Breast epithelium (tissue), 4 donors: ENCODE measurements at regions not wholly inside any gene's neighbourhood (a gene's known extent, or its start where the extent isn't known, plus 50 kb on each side); places are given as distances from the start of the nearest gene placed in this dataset.
"Not testable (repeated sequence)": the region's sequence is repeated elsewhere in the genome, so short reads cannot be mapped to it uniquely, and the experiment has no call there.

Experiments
- DNase-seq, 2 donors: peaks; one replicate each; pipeline ENCODE4 v3.0.0-alpha.2; 2019; ENCODE audit warnings: low spot score in 2 of 2
- H3K27ac ChIP-seq, 2 donors: fragments of 200-600 bp; sonication (generic) in 1 of 2; one replicate each; pipeline ENCODE4 v1.5.1; 2016 to 2019; ENCODE audit warnings: mild to moderate bottlenecking in 1 of 2
- H3K27me3 ChIP-seq, 2 donors: fragments of 200-600 bp; sonication (generic) in 1 of 2; one replicate each; pipeline versions ENCODE4 v1.5.1 to v1.6.0; 2017 to 2019; ENCODE audit warnings: control low read depth in 1 of 2, mild to moderate bottlenecking in 1 of 2
- H3K36me3 ChIP-seq: fragments of 200-600 bp; one replicate; pipeline ENCODE4 v1.5.1; 2019
- H3K4me1 ChIP-seq, 2 donors: fragments of 200-600 bp; sonication (generic); one replicate each; pipeline ENCODE4 v1.5.1; 2016 to 2019; ENCODE audit warnings: control low read depth in 1 of 2
- H3K4me3 ChIP-seq, 3 donors: fragments of 200-600 bp; sonication (generic); 1 replicate in 2 of 3; 2 replicates in 1 of 3; pipeline ENCODE4 v1.5.1; 2016 to 2019; ENCODE audit warnings: mild to moderate bottlenecking in 3 of 3, moderate library complexity in 2 of 3
- H3K9me3 ChIP-seq, 2 donors: fragments of 200-600 bp; sonication (generic) in 1 of 2; one replicate each; pipeline ENCODE4 v1.5.1; 2016 to 2019; ENCODE audit warnings: control low read depth in 1 of 2
- CTCF ChIP-seq, 3 donors: fragments of 450-650 bp; IDR thresholded peaks; one replicate each; pipeline ENCODE4 v1.5.1; 2016 to 2017; ENCODE audit warnings: antibody characterized with exemption in 3 of 3, mild to moderate bottlenecking in 3 of 3, moderate library complexity in 3 of 3
- POLR2A ChIP-seq: fragments of 450-650 bp; IDR thresholded peaks from one replicate; pipeline ENCODE4 v1.6.1; 2016; ENCODE audit warnings: antibody characterized with exemption, mild to moderate bottlenecking, moderate library complexity
- POLR2AphosphoS5 ChIP-seq, 3 donors: sonication (generic); formaldehyde crosslinking; IDR thresholded peaks; one replicate each; pipeline ENCODE4 v1.6.1; 2017; ENCODE audit warnings: antibody characterized with exemption in 3 of 3
- intact Hi-C: fragments of 100-400 bp; cut with DNase I; formaldehyde crosslinking; loops from one replicate; pipeline ENCODE4 v1.15.1; 2023; ENCODE audit warnings: low total_unique reads

GRCh38 chr10:44253769-44254462 lies 131.0 kb downstream of the CXCL12 start:
- peak in 1 of 2 donors; percentile 67 for DNase-seq
- no peak overlapping the region for H3K27ac ChIP-seq

GRCh38 chr10:44252631-44253030 lies 132.3 kb downstream of the CXCL12 start:
- H3K36me3 ChIP-seq, DNase-seq, H3K9me3 ChIP-seq, H3K4me3 ChIP-seq, intact Hi-C loops, H3K27me3 ChIP-seq, H3K27ac ChIP-seq, H3K4me1 ChIP-seq: not testable (repeated sequence)

More at GRCh38 chr10:44253769-44254462, 131.0 kb downstream of the CXCL12 start:
- Histone ChIP-seq H3K27me3 (no peaks in the 10 kb centered on the region), H3K4me3 (no peak overlapping the region), H3K36me3 (no peaks in the 10 kb centered on the region), H3K9me3 (no peaks in the 10 kb centered on the region), H3K4me1 (no peaks in the 10 kb centered on the region)
- TF ChIP-seq POLR2A: no peak
- TF ChIP-seq POLR2AphosphoS5 (IDR thresholded peaks at IDR 0.05): no peak
- intact Hi-C loops: no loop called here

- H3K27ac ChIP-seq, intact Hi-C loops, H3K27me3 ChIP-seq, H3K4me3 ChIP-seq, H3K4me1 ChIP-seq, H3K36me3 ChIP-seq, H3K9me3 ChIP-seq, DNase-seq: not testable (repeated sequence)
Observed at GRCh38 chr10:44249933-44250332, 135.0 kb downstream of the CXCL12 start.

- H3K27me3 ChIP-seq: no peaks in the 10 kb centered on the region
- TF ChIP-seq CTCF (IDR thresholded peaks at IDR 0.05) (no peak), POLR2A (no peak), POLR2AphosphoS5 (IDR thresholded peaks at IDR 0.05) (no peak)
- no peaks in the 10 kb centered on the region for H3K4me1 ChIP-seq
- no peaks in the 10 kb centered on the region for H3K9me3 ChIP-seq
- H3K4me3 ChIP-seq: no peak overlapping the region
- no peak overlapping the region for H3K27ac ChIP-seq
- DNase-seq: no peak
- H3K36me3 ChIP-seq: no peaks in the 10 kb centered on the region
- intact Hi-C loops: no loop called here
Observed at GRCh38 chr10:44249490-44249889, 135.4 kb downstream of the CXCL12 start.

GRCh38 chr10:44246700-44247099 lies 138.2 kb downstream of the CXCL12 start:
- H3K27ac ChIP-seq, H3K4me1 ChIP-seq, H3K4me3 ChIP-seq, H3K27me3 ChIP-seq, intact Hi-C loops, H3K9me3 ChIP-seq, DNase-seq, H3K36me3 ChIP-seq: not testable (repeated sequence)

- intact Hi-C loops, H3K4me3 ChIP-seq, H3K4me1 ChIP-seq, H3K36me3 ChIP-seq, DNase-seq, H3K27ac ChIP-seq, H3K9me3 ChIP-seq, H3K27me3 ChIP-seq: not testable (repeated sequence)
Observed at GRCh38 chr10:44246287-44246686, 138.6 kb downstream of the CXCL12 start.

- no peak for TF ChIP-seq POLR2A
- no peak for TF ChIP-seq POLR2AphosphoS5 (IDR thresholded peaks at IDR 0.05)
- no peak for TF ChIP-seq CTCF (IDR thresholded peaks at IDR 0.05)
- no peaks in the 10 kb centered on the region for H3K9me3 ChIP-seq
- intact Hi-C loops: no loop called here
Observed at GRCh38 chr10:44245601-44245938, 139.3 kb downstream of the CXCL12 start.

More at GRCh38 chr10:44245601-44245938, 139.3 kb downstream of the CXCL12 start:
- DNase-seq: no peak
- Histone ChIP-seq H3K4me3 (no peak overlapping the region), H3K36me3 (no peaks in the 10 kb centered on the region), H3K27me3 (no peaks in the 10 kb centered on the region), H3K4me1 (no peaks in the 10 kb centered on the region), H3K27ac (no peak overlapping the region)
